ENCODE measurements at regions not wholly inside any gene's neighbourhood (a gene's known extent, or its start where the extent isn't known, plus 50 kb on each side); places are given as distances from the start of the nearest gene placed in this dataset.

GRCh38 chr6:141210901-141211300, 921.8 kb upstream of the GJE1 start:
- DNase-seq = no peak
- H3K9me3 ChIP-seq (ENCODE audit: insufficient read depth, low read depth) = no peaks in the 10 kb centered on the region
- H3K4me3 ChIP-seq = no peak overlapping the region
- H3K27ac ChIP-seq = no peak overlapping the region
- no peaks in the 10 kb centered on the region for H3K36me3 ChIP-seq (ENCODE audit: low read depth)
- H2AFZ ChIP-seq = no peak overlapping the region
- H3K4me2 ChIP-seq = no peak overlapping the region
- ChIA-PET POLR2A (ENCODE audit: unreplicated experiment) (interaction anchor here (0.7 kb wide), 1 partner anchor 801 kb away, joined by 3 read pairs; no protein-coding TSS in a partner anchor), CTCF (no interaction called here)
- no peaks in the 10 kb centered on the region for H3K27me3 ChIP-seq (ENCODE audit: insufficient read depth, low read depth)
- TF ChIP-seq CTCF (conservative IDR thresholded peaks at IDR 0.05) (no peak), EZH2 (IDR thresholded peaks at IDR 0.05; ENCODE audit: low read depth) (no peak)
- H3F3A ChIP-seq (ENCODE audit: insufficient read depth, low read depth) = no peaks in the 10 kb centered on the region
- no peaks in the 10 kb centered on the region for H3K79me2 ChIP-seq (ENCODE audit: low read depth)
- intact Hi-C loops (cut with micrococcal nuclease; ENCODE audit: unreplicated experiment) = no loop called here
- BruUV-seq (replicated peaks) = no TSS peak
- no peaks in the 10 kb centered on the region for H3K9me2 ChIP-seq (ENCODE audit: insufficient read depth)
- no peaks in the 10 kb centered on the region for H3K4me1 ChIP-seq (replicated peaks; ENCODE audit: insufficient read depth)
- no peaks in the 10 kb centered on the region for H4K20me1 ChIP-seq (ENCODE audit: insufficient read depth)

GRCh38 chr6:141209890-141210289, 922.8 kb upstream of the GJE1 start:
- no TSS peak for BruUV-seq (replicated peaks)
- Histone ChIP-seq H3F3A (ENCODE audit: insufficient read depth, low read depth) (no peaks in the 10 kb centered on the region), H3K9me2 (ENCODE audit: insufficient read depth) (no peaks in the 10 kb centered on the region), H3K36me3 (ENCODE audit: low read depth) (no peaks in the 10 kb centered on the region), H3K4me3 (no peak overlapping the region), H2AFZ (no peak overlapping the region), H3K27ac (no peak overlapping the region), H3K27me3 (ENCODE audit: insufficient read depth, low read depth) (no peaks in the 10 kb centered on the region), H4K20me1 (ENCODE audit: insufficient read depth) (no peaks in the 10 kb centered on the region), H3K79me2 (ENCODE audit: low read depth) (no peaks in the 10 kb centered on the region), H3K4me1 (replicated peaks; ENCODE audit: insufficient read depth) (no peaks in the 10 kb centered on the region), H3K4me2 (no peak overlapping the region), H3K9me3 (ENCODE audit: insufficient read depth, low read depth) (no peaks in the 10 kb centered on the region)
- ChIA-PET POLR2A (ENCODE audit: unreplicated experiment) (no interaction called here), CTCF (no interaction called here)
- DNase-seq = no peak
- TF ChIP-seq CTCF (conservative IDR thresholded peaks at IDR 0.05) (no peak), EZH2 (IDR thresholded peaks at IDR 0.05; ENCODE audit: low read depth) (no peak)
- intact Hi-C loops (cut with micrococcal nuclease; ENCODE audit: unreplicated experiment) = no loop called here

GRCh38 chr6:141208101-141208500, 924.6 kb upstream of the GJE1 start:
- intact Hi-C loops (cut with micrococcal nuclease; ENCODE audit: unreplicated experiment) = no loop called here
- POLR2A ChIA-PET (ENCODE audit: unreplicated experiment) = no interaction called here

More at GRCh38 chr6:141208101-141208500, 924.6 kb upstream of the GJE1 start:
- no peak for DNase-seq
- no peaks in the 10 kb centered on the region for H3F3A ChIP-seq (ENCODE audit: insufficient read depth, low read depth)
- no peak overlapping the region for H2AFZ ChIP-seq
- no peak for TF ChIP-seq EZH2 (IDR thresholded peaks at IDR 0.05; ENCODE audit: low read depth)
- no peak for TF ChIP-seq CTCF (conservative IDR thresholded peaks at IDR 0.05)
- no peaks in the 10 kb centered on the region for H3K27me3 ChIP-seq (ENCODE audit: insufficient read depth, low read depth)
- H3K4me3 ChIP-seq = no peak overlapping the region
- no peak overlapping the region for H3K4me2 ChIP-seq
- no peak overlapping the region for H3K27ac ChIP-seq
- H3K36me3 ChIP-seq (ENCODE audit: low read depth) = no peaks in the 10 kb centered on the region
- no peaks in the 10 kb centered on the region for H3K9me2 ChIP-seq (ENCODE audit: insufficient read depth)
- no peaks in the 10 kb centered on the region for H3K9me3 ChIP-seq (ENCODE audit: insufficient read depth, low read depth)
- BruUV-seq (replicated peaks) = no TSS peak
- no peaks in the 10 kb centered on the region for H4K20me1 ChIP-seq (ENCODE audit: insufficient read depth)
- no peaks in the 10 kb centered on the region for H3K4me1 ChIP-seq (replicated peaks; ENCODE audit: insufficient read depth)
- CTCF ChIA-PET = no interaction called here
- H3K79me2 ChIP-seq (ENCODE audit: low read depth) = no peaks in the 10 kb centered on the region

Data from PC-9 (cell line).